ENCODE measurements at regions not wholly inside any gene's neighbourhood (a gene's known extent, or its start where the extent isn't known, plus 50 kb on each side); places are given as distances from the start of the nearest gene placed in this dataset.

DNA sequence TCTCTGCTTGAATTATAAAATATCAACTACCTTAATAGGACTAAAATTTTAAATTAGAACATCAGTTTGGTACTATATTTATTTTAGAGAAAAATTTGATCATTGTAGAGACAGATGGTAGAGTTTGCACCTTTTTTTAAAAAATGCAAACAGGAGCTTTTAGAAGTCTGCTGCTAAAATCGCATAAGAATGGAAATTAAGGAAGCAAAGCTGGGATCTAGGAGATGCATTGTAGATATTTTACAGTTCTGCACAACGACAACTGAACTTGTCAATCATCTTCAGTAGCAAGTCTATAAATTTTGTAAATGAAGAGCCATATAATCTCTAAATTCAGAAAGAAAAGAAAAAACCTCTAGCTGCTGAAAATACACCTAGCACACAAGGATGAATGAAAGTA, 185.6 kb upstream of the KCNK2 start:
- TF ChIP-seq ETV5 (CRISPR knock-in tag; IDR thresholded peaks at IDR 0.05; ENCODE audit: borderline replicate concordance) (no peak), NFIC (IDR thresholded peaks at IDR 0.05; ENCODE audit: low read length) (no peak), ZNF296 (CRISPR knock-in tag; conservative IDR thresholded peaks at IDR 0.05) (no peak), CCAR2 (optimal IDR thresholded peaks at IDR 0.05; ENCODE audit: low read depth, low read length) (no peak), ZNF501 (CRISPR knock-in tag; IDR thresholded peaks at IDR 0.05) (no peak), ZNF232 (CRISPR knock-in tag; IDR thresholded peaks at IDR 0.05; ENCODE audit: borderline replicate concordance) (no peak), ZNF713 (CRISPR knock-in tag; IDR thresholded peaks at IDR 0.05) (no peak), FOXJ3 (CRISPR knock-in tag; IDR thresholded peaks at IDR 0.05; ENCODE audit: borderline replicate concordance) (no peak)

Measured in HepG2 (cell line).